ENCODE measurements at regions not wholly inside any gene's neighbourhood (a gene's known extent, or its start where the extent isn't known, plus 50 kb on each side); places are given as distances from the start of the nearest gene placed in this dataset.
A peak's percentile ranks its signal among the peaks of the same experiment; 100 is the strongest.

DNA sequence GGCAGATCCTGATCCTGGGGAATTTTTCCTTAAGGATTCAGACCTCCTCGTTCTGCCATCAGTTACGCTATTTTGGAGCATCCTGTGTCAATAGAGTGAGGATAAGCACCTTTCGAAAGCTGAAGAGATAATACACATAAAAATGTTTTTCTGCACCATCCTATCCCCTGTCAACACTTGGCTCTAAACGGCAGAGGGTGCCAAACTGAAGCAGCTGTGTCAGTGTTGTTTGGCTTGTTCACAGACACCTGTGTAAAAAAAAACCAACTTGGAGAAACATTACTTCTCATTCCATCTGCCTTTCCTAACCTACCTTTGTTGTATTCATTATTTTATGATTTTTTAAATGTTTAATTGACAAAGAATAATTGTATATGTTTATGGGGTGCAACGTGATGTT lies 417.0 kb upstream of the DDI1 start:
- ATAC-seq: peak; percentile 62
- TF ChIP-seq BACH2 (CRISPR knock-in tag; IDR thresholded peaks at IDR 0.05; ENCODE audit: borderline replicate concordance) (no peak), OSR1 (CRISPR knock-in tag; IDR thresholded peaks at IDR 0.05) (no peak), GLIS3 (CRISPR knock-in tag; IDR thresholded peaks at IDR 0.05) (no peak), ZNF8 (CRISPR knock-in tag; IDR thresholded peaks at IDR 0.05) (no peak), ISL1 (CRISPR knock-in tag; IDR thresholded peaks at IDR 0.05) (no peak), TOX (CRISPR knock-in tag; IDR thresholded peaks at IDR 0.05; ENCODE audit: borderline replicate concordance) (no peak)

GRCh38 chr11:103619938-103620337 lies 416.5 kb upstream of the DDI1 start:
- TF ChIP-seq ISL1 (CRISPR knock-in tag; IDR thresholded peaks at IDR 0.05) (0 out of 2 replicates have a peak, but pooled peaks have one; percentile 8), CSDC2 (CRISPR knock-in tag; IDR thresholded peaks at IDR 0.05) (no peak), ZFP3 (CRISPR knock-in tag; IDR thresholded peaks at IDR 0.05) (peak; percentile 46; the same call in 1 of the 2 replicates)
- peak; percentile 24 for ATAC-seq

DNA sequence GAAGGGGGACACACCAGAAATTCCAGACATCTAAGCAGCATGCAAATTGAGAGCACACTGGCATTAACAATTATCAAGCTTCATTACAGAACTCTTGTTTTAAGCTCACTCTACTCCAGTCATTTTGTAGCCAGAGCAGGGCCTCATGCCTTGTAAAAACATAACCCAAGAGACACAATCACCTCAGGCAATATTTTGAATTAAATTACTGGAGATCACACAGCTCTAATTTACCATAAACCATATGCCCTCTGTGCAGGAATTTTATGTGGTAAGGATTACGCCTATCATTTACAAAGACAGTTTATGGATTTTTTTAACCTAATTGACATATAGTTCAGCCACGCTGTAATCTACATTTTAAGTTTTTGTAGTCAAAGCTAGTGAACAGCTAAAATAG lies 414.1 kb upstream of the DDI1 start:
- ATAC-seq: no peak
- no peak for TF ChIP-seq OSR1 (CRISPR knock-in tag; IDR thresholded peaks at IDR 0.05)
- TF ChIP-seq TCF4 (CRISPR knock-in tag; IDR thresholded peaks at IDR 0.05; ENCODE audit: borderline replicate concordance): peak; percentile 79; the same call in 1 of the 2 replicates
- TF ChIP-seq CREB5 (CRISPR knock-in tag; IDR thresholded peaks at IDR 0.05; ENCODE audit: low read depth): no peak
- TF ChIP-seq ZNF70 (CRISPR knock-in tag; IDR thresholded peaks at IDR 0.05): no peak
- peak; percentile 52 for TF ChIP-seq ISL1 (CRISPR knock-in tag; IDR thresholded peaks at IDR 0.05)
- no peak for TF ChIP-seq ARNTL (CRISPR knock-in tag; IDR thresholded peaks at IDR 0.05; ENCODE audit: borderline replicate concordance, low read depth)
- no peak for TF ChIP-seq ESRRG (CRISPR knock-in tag; IDR thresholded peaks at IDR 0.05)
- TF ChIP-seq GLIS3 (CRISPR knock-in tag; IDR thresholded peaks at IDR 0.05): peak; percentile 7; the same call in 1 of the 2 replicates
- peak; percentile 63 for TF ChIP-seq TSHZ2 (CRISPR knock-in tag; IDR thresholded peaks at IDR 0.05)
- peak; percentile 92; the same call in 1 of the 2 replicates for TF ChIP-seq CSDC2 (CRISPR knock-in tag; IDR thresholded peaks at IDR 0.05)
- TF ChIP-seq ZFP3 (CRISPR knock-in tag; IDR thresholded peaks at IDR 0.05): no peak

DNA sequence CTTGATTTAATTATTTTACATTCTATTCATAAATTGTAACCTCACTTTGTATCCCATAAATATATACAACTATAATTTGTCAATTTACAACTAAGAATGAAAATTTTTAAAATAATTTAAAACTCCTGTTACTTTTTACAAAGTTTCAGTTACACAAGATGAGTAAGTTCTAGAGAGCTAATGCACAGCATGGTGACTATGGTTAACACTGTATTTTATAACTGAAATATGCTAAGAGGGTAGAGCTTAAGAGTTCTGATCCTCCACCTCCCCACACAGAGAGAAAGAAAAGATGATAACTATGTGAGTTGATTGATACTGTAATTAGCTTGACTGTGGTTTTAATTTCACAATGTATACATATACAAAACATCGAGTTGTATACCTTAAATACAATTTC lies 412.5 kb upstream of the DDI1 start:
- TF ChIP-seq TSHZ2 (CRISPR knock-in tag; IDR thresholded peaks at IDR 0.05) (no peak), TOX (CRISPR knock-in tag; IDR thresholded peaks at IDR 0.05; ENCODE audit: borderline replicate concordance) (no peak), OSR1 (CRISPR knock-in tag; IDR thresholded peaks at IDR 0.05) (no peak), GLIS3 (CRISPR knock-in tag; IDR thresholded peaks at IDR 0.05) (no peak)
- TF ChIP-seq, protein P1, sequence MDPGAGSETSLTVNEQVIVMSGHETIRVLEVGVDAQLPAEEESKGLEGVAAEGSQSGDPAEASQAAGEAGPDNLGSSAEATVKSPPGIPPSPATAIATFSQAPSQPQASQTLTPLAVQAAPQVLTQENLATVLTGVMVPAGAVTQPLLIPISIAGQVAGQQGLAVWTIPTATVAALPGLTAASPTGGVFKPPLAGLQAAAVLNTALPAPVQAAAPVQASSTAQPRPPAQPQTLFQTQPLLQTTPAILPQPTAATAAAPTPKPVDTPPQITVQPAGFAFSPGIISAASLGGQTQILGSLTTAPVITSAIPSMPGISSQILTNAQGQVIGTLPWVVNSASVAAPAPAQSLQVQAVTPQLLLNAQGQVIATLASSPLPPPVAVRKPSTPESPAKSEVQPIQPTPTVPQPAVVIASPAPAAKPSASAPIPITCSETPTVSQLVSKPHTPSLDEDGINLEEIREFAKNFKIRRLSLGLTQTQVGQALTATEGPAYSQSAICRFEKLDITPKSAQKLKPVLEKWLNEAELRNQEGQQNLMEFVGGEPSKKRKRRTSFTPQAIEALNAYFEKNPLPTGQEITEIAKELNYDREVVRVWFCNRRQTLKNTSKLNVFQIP (CRISPR knock-in tag; IDR thresholded peaks at IDR 0.05; ENCODE audit: borderline replicate concordance, low read depth): no peak
- ATAC-seq: no peak
